DND-41 (cell line): ENCODE measurements at regions not wholly inside any gene's neighbourhood (a gene's known extent, or its start where the extent isn't known, plus 50 kb on each side); places are given as distances from the start of the nearest gene placed in this dataset.

ENCODE experiments used
- CTCF ChIP-seq: IDR thresholded peaks from 2 replicates; pipeline ENCODE4 v1.5.1; 2012; ENCODE audit warnings: borderline replicate concordance, low read length, moderate library complexity, mild to moderate bottlenecking; ENCODE audit not compliant: poor library complexity, severe bottlenecking; ENCODE audit errors: extremely low read depth
- EZH2 ChIP-seq: IDR thresholded peaks from 3 replicates; pipeline ENCODE4 v1.6.1; 2012; ENCODE audit warnings: borderline replicate concordance, low read depth, mild to moderate bottlenecking, moderate library complexity, low read length, inconsistent platforms; ENCODE audit not compliant: severe bottlenecking

GRCh38 chr13:18235172-18235571 lies 946.5 kb downstream of the TUBA3C start:
- TF ChIP-seq EZH2: no peak
- no peak for TF ChIP-seq CTCF
